ENCODE measurements at regions not wholly inside any gene's neighbourhood (a gene's known extent, or its start where the extent isn't known, plus 50 kb on each side); places are given as distances from the start of the nearest gene placed in this dataset.
"Not testable (repeated sequence)": the region's sequence is repeated elsewhere in the genome, so short reads cannot be mapped to it uniquely, and the experiment has no call there.

GRCh38 chr4:120209706-120210105, 143.1 kb upstream of the MAD2L1 start:
- TF ChIP-seq POLR2A (IDR thresholded peaks at IDR 0.05): no peak
- 91 to 94% (median 91%) methylated on average over 4 of the region's 4 CpGs for WGBS, 3 donors
- Histone ChIP-seq H3K4me3 (no peak overlapping the region), H3K27ac (no peak overlapping the region), H3K4me1 (ENCODE audit: insufficient read depth) (no peaks in the 10 kb centered on the region), H3K27me3 (no peaks in the 10 kb centered on the region), H3K9me3 (no peaks in the 10 kb centered on the region), H3K36me3 (no peaks in the 10 kb centered on the region)
- no peak for DNase-seq
- intact Hi-C loops (cut with DNase I): no loop called here

GRCh38 chr4:120207021-120207420, 140.4 kb upstream of the MAD2L1 start:
- Histone ChIP-seq H3K36me3 (no peaks in the 10 kb centered on the region), H3K9me3 (no peaks in the 10 kb centered on the region), H3K27ac (no peak overlapping the region), H3K4me1 (ENCODE audit: insufficient read depth) (no peaks in the 10 kb centered on the region), H3K27me3 (no peaks in the 10 kb centered on the region), H3K4me3 (no peak overlapping the region)
- 96 to 100% (median 96%) methylated on average over 3 of the region's 3 CpGs for WGBS, 3 donors
- DNase-seq: no peak
- TF ChIP-seq POLR2A (IDR thresholded peaks at IDR 0.05) (no peak), CTCF (IDR thresholded peaks at IDR 0.05) (no peak), EP300 (IDR thresholded peaks at IDR 0.05) (no peak)
- intact Hi-C loops (cut with DNase I): no loop called here

DNA sequence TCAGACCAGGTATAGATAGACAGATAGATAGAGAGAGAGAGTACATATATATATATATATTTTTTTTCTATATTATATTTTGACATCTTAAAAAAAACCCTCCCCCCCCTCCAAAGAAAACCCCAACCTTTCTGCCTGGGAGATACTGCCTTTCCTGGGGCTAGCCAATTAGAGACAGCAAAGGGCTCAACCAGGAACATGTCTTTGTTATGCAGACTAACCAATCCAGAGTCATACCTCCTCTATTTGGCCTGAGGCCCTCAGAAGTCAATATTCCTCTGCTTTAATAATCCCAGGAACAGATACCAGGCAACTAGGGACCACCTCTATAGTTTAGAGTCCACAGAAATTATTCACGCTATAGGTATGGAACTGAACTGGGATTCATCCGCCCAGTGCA, 135.6 kb upstream of the MAD2L1 start:
- H3K4me3 ChIP-seq: no peak overlapping the region
- intact Hi-C loops (cut with DNase I): no loop called here
- no peaks in the 10 kb centered on the region for H3K9me3 ChIP-seq
- 94 to 100% (median 98%) methylated on average over 2 of the region's 2 CpGs for WGBS, 3 donors
- H3K4me1 ChIP-seq (ENCODE audit: insufficient read depth): no peaks in the 10 kb centered on the region
- TF ChIP-seq POLR2A (IDR thresholded peaks at IDR 0.05) (no peak), EP300 (IDR thresholded peaks at IDR 0.05) (no peak), CTCF (IDR thresholded peaks at IDR 0.05) (no peak)
- H3K27me3 ChIP-seq: no peaks in the 10 kb centered on the region
- no peak for DNase-seq
- H3K36me3 ChIP-seq: no peaks in the 10 kb centered on the region
- no peak overlapping the region for H3K27ac ChIP-seq

GRCh38 chr4:120200573-120201110, 134.0 kb upstream of the MAD2L1 start:
- WGBS, 3 donors: 93 to 98% (median 95%) methylated on average over 4 of the region's 4 CpGs
- H3K27ac ChIP-seq; H3K4me1 ChIP-seq (ENCODE audit: insufficient read depth); H3K36me3 ChIP-seq; H3K4me3 ChIP-seq; H3K9me3 ChIP-seq; H3K27me3 ChIP-seq; intact Hi-C loops (cut with DNase I); DNase-seq: not testable (repeated sequence)

DNA sequence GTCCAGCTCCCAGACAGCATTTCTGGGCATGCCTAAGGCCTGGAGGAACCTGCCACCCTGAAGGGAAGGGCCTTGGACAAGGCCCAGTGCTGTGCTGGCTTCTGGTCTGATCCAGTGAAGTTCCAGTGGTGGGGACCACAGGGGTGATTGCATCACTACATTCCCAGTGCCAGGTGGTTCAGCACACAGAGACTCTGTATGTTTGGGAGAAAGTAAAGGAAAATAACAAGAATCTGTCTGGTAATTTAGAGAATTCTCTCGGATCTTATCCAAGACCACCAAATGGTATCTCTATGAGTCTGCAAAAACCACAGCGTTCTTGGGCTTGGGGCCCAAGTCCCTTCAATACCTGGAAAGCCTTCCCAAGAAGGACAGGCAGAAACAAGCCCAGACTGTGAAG, 131.8 kb upstream of the MAD2L1 start:
- TF ChIP-seq EP300 (IDR thresholded peaks at IDR 0.05): no peak
- no peak for TF ChIP-seq CTCF (IDR thresholded peaks at IDR 0.05)
- TF ChIP-seq POLR2A (IDR thresholded peaks at IDR 0.05): no peak
- Histone ChIP-seq H3K4me3 (no peak overlapping the region), H3K4me1 (ENCODE audit: insufficient read depth) (no peaks in the 10 kb centered on the region), H3K36me3 (no peaks in the 10 kb centered on the region), H3K27me3 (no peaks in the 10 kb centered on the region), H3K27ac (no peak overlapping the region), H3K9me3 (no peaks in the 10 kb centered on the region)
- DNase-seq: no peak
- WGBS, 3 donors: 88 to 98% (median 94%) methylated on average over 2 of the region's 2 CpGs
- intact Hi-C loops (cut with DNase I): no loop called here

All from ovary (tissue), 7 donors.